Esophagus muscularis mucosa (tissue), 4 donors: ENCODE measurements at regions not wholly inside any gene's neighbourhood (a gene's known extent, or its start where the extent isn't known, plus 50 kb on each side); places are given as distances from the start of the nearest gene placed in this dataset.

Source experiments
- CTCF ChIP-seq, 3 experiments: fragments of 200-600 bp in 2 of 3; fragments of 450-650 bp in 1 of 3; sonication (generic) in 2 of 3; IDR thresholded peaks; one replicate each; pipeline ENCODE4 v1.5.1; 2017 to 2019; ENCODE audit warnings: antibody characterized with exemption in 3 of 3, mild to moderate bottlenecking in 2 of 3, moderate library complexity in 1 of 3
- EP300 ChIP-seq: sonication (generic); formaldehyde crosslinking; IDR thresholded peaks from one replicate; pipeline ENCODE4 v1.6.1; 2017; ENCODE audit warnings: antibody characterized with exemption
- POLR2A ChIP-seq: fragments of 450-650 bp; IDR thresholded peaks from one replicate; pipeline ENCODE4 v1.6.1; 2017; ENCODE audit warnings: antibody characterized with exemption, moderate library complexity, mild to moderate bottlenecking, low read depth

GRCh38 chr6:79330704-79331103 is 96.2 kb upstream of the HMGN3 start:
- TF ChIP-seq EP300 (no peak), CTCF (IDR thresholded peaks at IDR 0.05) (no peak), POLR2A (no peak)
